B cell (primary cell): ENCODE measurements at regions not wholly inside any gene's neighbourhood (a gene's known extent, or its start where the extent isn't known, plus 50 kb on each side); places are given as distances from the start of the nearest gene placed in this dataset.

Experiments
- ATAC-seq: fragments of 200-7000 bp; cut with Tn5 transposase; one replicate; pipeline ENCODE4 v1.10.0; 2021; ENCODE audit warnings: low read depth, mild to moderate bottlenecking, moderate number of reproducible peaks, moderate library complexity
- CTCF ChIA-PET: fragments of 350-600 bp; sonication (Branson Sonifier 250); formaldehyde crosslinking; loops from one replicate; lab custom pipeline; 2021; ENCODE audit warnings: antibody characterized with exemption, inconsistent platforms; lab: Charles Lee
- POLR2A ChIA-PET: fragments of 350-600 bp; sonication (Branson Sonifier 250); formaldehyde crosslinking; loops from one replicate; lab custom pipeline; 2021; ENCODE audit warnings: antibody characterized with exemption; lab: Charles Lee
- DNase-seq: peaks from one replicate; pipeline ENCODE4 v3.0.0; 2013
- H2AFZ ChIP-seq: 2 replicates; pipeline ENCODE4 v1.6.1; 2012; ENCODE audit warnings: mild to moderate bottlenecking, low read depth, low read length; ENCODE audit not compliant: insufficient read depth, poor library complexity, severe bottlenecking
- H3K27ac ChIP-seq, 2 donors: 1 replicate in 1 of 2; 2 replicates in 1 of 2; pipeline ENCODE4 v1.5.1; 2012 to 2013; ENCODE audit warnings: low read length in 2 of 2, mild to moderate bottlenecking in 2 of 2, moderate library complexity in 1 of 2
- H3K27me3 ChIP-seq, 4 experiments: fragments of 200-600 bp in 1 of 4; sonication (generic) in 1 of 4; replicated peaks in 1 of 4; 1 replicate in 2 of 4; 2 replicates in 2 of 4; pipeline versions ENCODE4 v1.6.1 to v1.7.0; 2013 to 2016; ENCODE audit warnings: low read length in 3 of 4, mild to moderate bottlenecking in 2 of 4, mixed read lengths in 1 of 4, moderate library complexity in 1 of 4; ENCODE audit not compliant: insufficient read depth in 4 of 4, control insufficient read depth in 3 of 4; ENCODE audit errors: control extremely low read depth in 1 of 4
- H3K36me3 ChIP-seq, 2 experiments: replicated peaks in 1 of 2; 1 replicate in 1 of 2; 2 replicates in 1 of 2; pipeline versions ENCODE4 v1.6.1 to v1.7.1; 2013; ENCODE audit warnings: low read length in 1 of 2; ENCODE audit not compliant: insufficient read depth in 2 of 2, control insufficient read depth in 1 of 2; ENCODE audit errors: control extremely low read depth in 1 of 2, extremely low read depth in 1 of 2
- H3K4me1 ChIP-seq, 2 donors: fragments of 200-600 bp in 1 of 2; sonication (generic) in 1 of 2; 1 replicate in 1 of 2; 2 replicates in 1 of 2; pipeline versions ENCODE4 v1.5.1 to v1.6.1; 2013 to 2017; ENCODE audit warnings: low read length in 2 of 2; ENCODE audit not compliant: control insufficient read depth in 2 of 2, insufficient read depth in 2 of 2
- H3K4me2 ChIP-seq: replicated peaks from 2 replicates; pipeline ENCODE3; 2012; ENCODE audit warnings: mild to moderate bottlenecking, low read depth, low read length; ENCODE audit not compliant: poor library complexity, severe bottlenecking
- H3K4me3 ChIP-seq, 5 experiments: fragments of 200-600 bp in 1 of 5; sonication (generic) in 1 of 5; 1 replicate in 3 of 5; 2 replicates in 2 of 5; pipeline versions ENCODE4 v1.5.1 to v1.7.0; 2011 to 2016; ENCODE audit warnings: low read length in 4 of 5, mild to moderate bottlenecking in 4 of 5, low read depth in 2 of 5, control low read depth in 1 of 5, moderate library complexity in 1 of 5; ENCODE audit not compliant: insufficient read depth in 1 of 5; ENCODE audit errors: control extremely low read depth in 1 of 5, extremely low read depth in 1 of 5
- H3K79me2 ChIP-seq: fragments of 200-600 bp; sonication (generic); one replicate; pipeline ENCODE4 v1.6.0; 2016; ENCODE audit warnings: low read length; ENCODE audit not compliant: control insufficient read depth, insufficient read depth
- H3K9ac ChIP-seq: fragments of 200-600 bp; sonication (generic); 2 replicates; pipeline ENCODE4 v1.6.1; 2017; ENCODE audit warnings: mild to moderate bottlenecking, low read length, moderate library complexity
- H3K9me3 ChIP-seq, 3 donors: one replicate each; pipeline versions ENCODE4 v1.6.1 to v1.7.1; 2013; ENCODE audit warnings: low read length in 2 of 3; ENCODE audit not compliant: control insufficient read depth in 2 of 3, insufficient read depth in 1 of 3; ENCODE audit errors: control extremely low read depth in 1 of 3
- H4K20me1 ChIP-seq: 2 replicates; pipeline ENCODE4 v1.6.0; 2012; ENCODE audit warnings: mild to moderate bottlenecking, low read length; ENCODE audit not compliant: insufficient read depth, control insufficient read depth, poor library complexity, severe bottlenecking
- H3K27ac Mint-ChIP-seq: one replicate; pipeline ENCODE4 v1.8.0; 2021; ENCODE audit warnings: mixed read lengths
- H3K27me3 Mint-ChIP-seq: one replicate; pipeline ENCODE4 v1.8.0; 2021; ENCODE audit warnings: mixed read lengths
- H3K4me1 Mint-ChIP-seq: one replicate; pipeline ENCODE4 v1.8.0; 2021; ENCODE audit warnings: mixed read lengths
- H3K4me3 Mint-ChIP-seq: one replicate; pipeline ENCODE4 v1.8.0; 2021; ENCODE audit warnings: mixed read lengths
- H3K9me3 Mint-ChIP-seq: one replicate; pipeline ENCODE4 v1.8.0; 2022; ENCODE audit warnings: mixed read lengths; ENCODE audit not compliant: insufficient read depth
- EZH2 ChIP-seq: IDR thresholded peaks from 2 replicates; pipeline ENCODE4 v1.6.1; 2012; ENCODE audit warnings: borderline replicate concordance, low read depth, mild to moderate bottlenecking, moderate library complexity, low read length; ENCODE audit not compliant: insufficient read depth, poor library complexity, severe bottlenecking
- WGBS: methylation state at CpG from one replicate; pipeline ENCODE4 v1.1.5; 2013; ENCODE audit warnings: missing lambda C conversion rate; ENCODE audit not compliant: insufficient coverage; 5-methylcytosine and 5-hydroxymethylcytosine counted together
- intact Hi-C: fragments of 100-400 bp; cut with micrococcal nuclease; formaldehyde crosslinking; loops from one replicate; pipeline ENCODE4 v1.10.0; 2022
- TF ChIP-seq, protein P1 (sequence below): fragments of 200-600 bp; IDR thresholded peaks from one replicate; pipeline ENCODE4 v1.8.0; 2022; ENCODE audit warnings: antibody characterized with exemption, mild to moderate bottlenecking

DNA sequence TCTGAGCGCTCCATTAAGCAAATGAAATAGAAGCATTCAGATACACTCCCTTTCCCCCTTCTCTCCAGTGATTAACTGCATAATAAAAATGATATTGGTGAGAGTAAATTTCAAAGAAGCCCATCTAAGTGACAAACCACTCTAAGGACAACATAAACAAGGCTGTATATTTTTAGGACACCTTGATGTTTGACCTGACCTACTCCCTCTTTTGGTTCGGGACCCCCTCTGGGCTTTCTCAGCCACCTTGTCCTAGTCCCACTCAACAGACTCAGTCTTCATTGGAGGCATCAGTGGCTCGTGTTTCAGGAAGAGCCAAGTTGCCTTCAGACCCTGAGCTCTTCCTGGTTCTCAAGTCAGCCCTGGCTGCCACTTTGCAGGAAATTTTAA, 182.3 kb upstream of the NCAM1 start:
- no peaks in the 10 kb centered on the region for H3K9me3 Mint-ChIP-seq
- peaks cover 6% of the 10 kb centered on the region for H3K27me3 Mint-ChIP-seq
- Histone ChIP-seq H3K36me3 (no peaks in the 10 kb centered on the region), H3K27me3 (no peaks in the 10 kb centered on the region), H3K79me2 (no peaks in the 10 kb centered on the region), H3K9me3 (no peaks in the 10 kb centered on the region), H3K4me2 (no peak overlapping the region), H3K4me1 (no peaks in the 10 kb centered on the region), H3K27ac (no peak overlapping the region), H3K4me3 (no peak overlapping the region), H4K20me1 (no peaks in the 10 kb centered on the region), H3K9ac (no peak overlapping the region), H2AFZ (no peak overlapping the region)
- 69% methylated on average over 2 of the region's 3 CpGs for WGBS
- no peaks in the 10 kb centered on the region for H3K4me1 Mint-ChIP-seq
- intact Hi-C loops: no loop called here
- ATAC-seq: no peak
- H3K4me3 Mint-ChIP-seq: no peak overlapping the region
- CTCF ChIA-PET: no interaction called here
- H3K27ac Mint-ChIP-seq: no peak overlapping the region
- no peak for TF ChIP-seq EZH2
- TF ChIP-seq, protein P1, sequence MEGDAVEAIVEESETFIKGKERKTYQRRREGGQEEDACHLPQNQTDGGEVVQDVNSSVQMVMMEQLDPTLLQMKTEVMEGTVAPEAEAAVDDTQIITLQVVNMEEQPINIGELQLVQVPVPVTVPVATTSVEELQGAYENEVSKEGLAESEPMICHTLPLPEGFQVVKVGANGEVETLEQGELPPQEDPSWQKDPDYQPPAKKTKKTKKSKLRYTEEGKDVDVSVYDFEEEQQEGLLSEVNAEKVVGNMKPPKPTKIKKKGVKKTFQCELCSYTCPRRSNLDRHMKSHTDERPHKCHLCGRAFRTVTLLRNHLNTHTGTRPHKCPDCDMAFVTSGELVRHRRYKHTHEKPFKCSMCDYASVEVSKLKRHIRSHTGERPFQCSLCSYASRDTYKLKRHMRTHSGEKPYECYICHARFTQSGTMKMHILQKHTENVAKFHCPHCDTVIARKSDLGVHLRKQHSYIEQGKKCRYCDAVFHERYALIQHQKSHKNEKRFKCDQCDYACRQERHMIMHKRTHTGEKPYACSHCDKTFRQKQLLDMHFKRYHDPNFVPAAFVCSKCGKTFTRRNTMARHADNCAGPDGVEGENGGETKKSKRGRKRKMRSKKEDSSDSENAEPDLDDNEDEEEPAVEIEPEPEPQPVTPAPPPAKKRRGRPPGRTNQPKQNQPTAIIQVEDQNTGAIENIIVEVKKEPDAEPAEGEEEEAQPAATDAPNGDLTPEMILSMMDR: no peak
- DNase-seq: no peak
- POLR2A ChIA-PET: no interaction called here

DNA sequence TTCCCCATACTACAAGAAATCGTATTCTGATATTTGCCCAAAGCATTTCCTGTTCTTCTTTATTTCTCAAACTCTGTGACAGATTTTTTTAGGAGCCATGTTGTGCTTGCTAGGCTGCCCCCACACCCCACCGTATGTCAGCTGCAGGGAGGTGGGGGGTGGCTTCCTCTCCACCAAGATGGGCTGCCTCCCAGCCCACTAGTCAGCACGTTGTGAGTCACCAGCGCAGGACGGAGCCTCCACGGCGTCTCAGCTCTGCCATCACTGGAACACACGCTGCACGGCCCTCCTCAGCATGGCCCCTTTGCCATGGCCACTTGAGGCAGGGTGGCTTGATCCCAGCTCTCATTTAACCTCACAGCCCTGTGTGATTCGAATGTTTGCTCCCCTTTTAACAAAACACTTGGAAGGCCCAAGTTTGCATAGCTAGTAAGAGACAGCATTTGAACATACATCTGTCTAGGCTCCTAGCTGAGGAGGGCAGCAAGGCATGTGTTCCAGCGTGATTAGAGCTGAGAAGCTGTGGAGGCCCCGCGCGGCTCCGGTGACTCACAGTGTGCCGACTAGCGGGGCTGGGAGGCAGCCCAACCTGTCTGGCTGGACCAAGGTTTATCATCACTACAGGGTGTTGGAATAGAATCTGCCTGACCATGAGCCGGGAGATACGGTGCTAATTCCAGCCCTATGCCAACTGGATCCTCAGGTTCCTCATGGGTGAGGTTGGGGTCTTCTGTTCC, 180.7 kb upstream of the NCAM1 start:
- no peaks in the 10 kb centered on the region for H3K4me1 ChIP-seq
- whole genome bisulfite sequencing: 92% methylated on average over 18 of the region's 19 CpGs
- Mint-ChIP-seq H3K9me3 (no peaks in the 10 kb centered on the region), H3K27ac (no peak overlapping the region), H3K27me3 (peaks cover 3% of the 10 kb centered on the region), H3K4me1 (no peaks in the 10 kb centered on the region), H3K4me3 (no peak overlapping the region)
- TF ChIP-seq, protein P1: no peak
- TF ChIP-seq EZH2: no peak
- H3K79me2 ChIP-seq: no peaks in the 10 kb centered on the region
- no peak overlapping the region for H3K4me3 ChIP-seq
- DNase-seq (no peak), ATAC-seq (no peak)
- no peaks in the 10 kb centered on the region for H4K20me1 ChIP-seq
- intact Hi-C loops: no loop called here
- peaks cover 0 to 3% (median 0%) of the 10 kb centered on the region in 3 donors for H3K9me3 ChIP-seq
- no peaks in the 10 kb centered on the region for H3K27me3 ChIP-seq
- CTCF ChIA-PET: no interaction called here
- H3K36me3 ChIP-seq: no peaks in the 10 kb centered on the region
- H3K27ac ChIP-seq: no peak overlapping the region
- no peak overlapping the region for H2AFZ ChIP-seq
- no peak overlapping the region for H3K9ac ChIP-seq
- no peak overlapping the region for H3K4me2 ChIP-seq
- POLR2A ChIA-PET: no interaction called here
